Activated naive CD8-positive, alpha-beta T cell treated with anti-CD3 and anti-CD28 coated beads, Interleukin-2, amount 50 U/mL, for 24 hours (primary cell): ENCODE measurements at regions not wholly inside any gene's neighbourhood (a gene's known extent, or its start where the extent isn't known, plus 50 kb on each side); places are given as distances from the start of the nearest gene placed in this dataset.
A peak's percentile ranks its signal among the peaks of the same experiment; 100 is the strongest.

Experiments
- ATAC-seq: fragments of 150-1000 bp; cut with Tn5 transposase; one replicate; pipeline ENCODE4 v1.10.0; 2021
- DNase-seq: peaks from one replicate; pipeline ENCODE4 v3.0.0; 2021
- H3K27ac Mint-ChIP-seq: one replicate; pipeline ENCODE4 v1.8.0; 2021; ENCODE audit warnings: mild to moderate bottlenecking, mixed read lengths
- H3K27me3 Mint-ChIP-seq: one replicate; pipeline ENCODE4 v1.8.0; 2021; ENCODE audit warnings: mixed read lengths
- H3K36me3 Mint-ChIP-seq: one replicate; pipeline ENCODE4 v1.8.0; 2021; ENCODE audit warnings: low read depth, mixed read lengths
- H3K4me1 Mint-ChIP-seq: one replicate; pipeline ENCODE4 v1.8.0; 2021; ENCODE audit warnings: mixed read lengths
- H3K4me3 Mint-ChIP-seq: one replicate; pipeline ENCODE4 v1.8.0; 2021; ENCODE audit warnings: mild to moderate bottlenecking, moderate library complexity, mixed read lengths
- H3K9me3 Mint-ChIP-seq: one replicate; pipeline ENCODE4 v1.8.0; 2021; ENCODE audit warnings: mixed read lengths

- no peak overlapping the region for H3K4me3 Mint-ChIP-seq
Measured at GRCh38 chr3:124663690-124664089, 66.6 kb upstream of the UMPS start.

GRCh38 chr3:124664804-124665203 is 65.4 kb upstream of the UMPS start:
- Mint-ChIP-seq H3K4me3 (no peak overlapping the region), H3K27me3 (peaks cover 4% of the 10 kb centered on the region), H3K4me1 (peaks cover 15% of the 10 kb centered on the region), H3K27ac (no peak overlapping the region), H3K36me3 (no peaks in the 10 kb centered on the region), H3K9me3 (no peaks in the 10 kb centered on the region)
- DNase-seq (no peak), ATAC-seq (no peak)

More at GRCh38 chr3:124663690-124664089, 66.6 kb upstream of the UMPS start:
- Mint-ChIP-seq H3K9me3 (no peaks in the 10 kb centered on the region), H3K27me3 (peaks cover 4% of the 10 kb centered on the region), H3K36me3 (no peaks in the 10 kb centered on the region), H3K27ac (no peak overlapping the region), H3K4me1 (peaks cover 15% of the 10 kb centered on the region)
- no peak for DNase-seq
- no peak for ATAC-seq

- Mint-ChIP-seq H3K27ac (no peak overlapping the region), H3K27me3 (peaks cover 4% of the 10 kb centered on the region), H3K4me3 (no peak overlapping the region), H3K9me3 (peaks cover 6% of the 10 kb centered on the region), H3K36me3 (peaks cover 5% of the 10 kb centered on the region), H3K4me1 (peaks cover 12% of the 10 kb centered on the region)
- DNase-seq, result no peak
- ATAC-seq, result no peak
Measured at GRCh38 chr3:124666067-124666466, 64.2 kb upstream of the UMPS start.

- DNase-seq, result no peak
- no peak overlapping the region for H3K4me3 Mint-ChIP-seq
Measured at GRCh38 chr3:124669470-124669869, 60.8 kb upstream of the UMPS start.

GRCh38 chr3:124671106-124671505 is 59.1 kb upstream of the UMPS start:
- peak; percentile 53 for ATAC-seq
- peaks cover 17% of the 10 kb centered on the region for H3K4me1 Mint-ChIP-seq
- no peaks in the 10 kb centered on the region for H3K27me3 Mint-ChIP-seq
- peak overlapping the region; percentile 28 for H3K4me3 Mint-ChIP-seq
- peak; percentile 23 for DNase-seq
- H3K27ac Mint-ChIP-seq, result peak overlapping the region; percentile 73
- H3K9me3 Mint-ChIP-seq, result peaks cover 10% of the 10 kb centered on the region
- H3K36me3 Mint-ChIP-seq, result peaks cover 9% of the 10 kb centered on the region

More at GRCh38 chr3:124669470-124669869, 60.8 kb upstream of the UMPS start:
- Mint-ChIP-seq H3K4me1 (peaks cover 17% of the 10 kb centered on the region), H3K27ac (no peak overlapping the region), H3K9me3 (peaks cover 10% of the 10 kb centered on the region), H3K27me3 (no peaks in the 10 kb centered on the region), H3K36me3 (peaks cover 9% of the 10 kb centered on the region)
- no peak for ATAC-seq

GRCh38 chr3:124674336-124674735 is 55.9 kb upstream of the UMPS start:
- Mint-ChIP-seq H3K4me3 (no peak overlapping the region), H3K4me1 (peaks cover 15% of the 10 kb centered on the region), H3K27me3 (no peaks in the 10 kb centered on the region), H3K36me3 (peaks cover 9% of the 10 kb centered on the region), H3K9me3 (peaks cover 10% of the 10 kb centered on the region), H3K27ac (no peak overlapping the region)
- DNase-seq, result no peak
- no peak for ATAC-seq

- Mint-ChIP-seq H3K4me3 (no peak overlapping the region), H3K27me3 (no peaks in the 10 kb centered on the region), H3K27ac (no peak overlapping the region), H3K4me1 (peaks cover 6% of the 10 kb centered on the region), H3K36me3 (peaks cover 2% of the 10 kb centered on the region), H3K9me3 (peaks cover 2% of the 10 kb centered on the region)
- DNase-seq (no peak), ATAC-seq (no peak)
Measured at GRCh38 chr3:124676236-124676635, 54.0 kb upstream of the UMPS start.

- DNase-seq, result no peak
- Mint-ChIP-seq H3K4me1 (no peaks in the 10 kb centered on the region), H3K27me3 (no peaks in the 10 kb centered on the region), H3K36me3 (peaks cover 2% of the 10 kb centered on the region), H3K4me3 (no peak overlapping the region), H3K9me3 (no peaks in the 10 kb centered on the region), H3K27ac (no peak overlapping the region)
- no peak for ATAC-seq
Measured at GRCh38 chr3:124679048-124679638, 51.1 kb upstream of the UMPS start.
